Suprapubic skin (tissue), 4 donors: ENCODE measurements at regions not wholly inside any gene's neighbourhood (a gene's known extent, or its start where the extent isn't known, plus 50 kb on each side); places are given as distances from the start of the nearest gene placed in this dataset.

Experiments
- DNase-seq, 2 donors: peaks; one replicate each; pipeline ENCODE4 v3.0.0-alpha.2; 2019; ENCODE audit warnings: low spot score in 2 of 2
- H3K27ac ChIP-seq: fragments of 200-600 bp; sonication (generic); one replicate; pipeline ENCODE4 v1.5.1; 2019
- H3K27me3 ChIP-seq: fragments of 200-600 bp; sonication (generic); one replicate; pipeline ENCODE4 v1.5.1; 2019
- H3K36me3 ChIP-seq: fragments of 200-600 bp; sonication (generic); one replicate; pipeline ENCODE4 v1.5.1; 2019
- H3K4me1 ChIP-seq: fragments of 200-600 bp; sonication (generic); one replicate; pipeline ENCODE4 v1.5.1; 2019
- H3K4me3 ChIP-seq: fragments of 200-600 bp; sonication (generic); one replicate; pipeline ENCODE4 v1.5.1; 2019; ENCODE audit warnings: mild to moderate bottlenecking
- H3K9me3 ChIP-seq: fragments of 200-600 bp; sonication (generic); one replicate; pipeline ENCODE4 v1.5.1; 2019
- EP300 ChIP-seq: sonication (generic); formaldehyde crosslinking; IDR thresholded peaks from one replicate; pipeline ENCODE4 v1.6.1; 2017; ENCODE audit warnings: antibody characterized with exemption
- POLR2A ChIP-seq, 2 donors: fragments of 450-650 bp; IDR thresholded peaks; one replicate each; pipeline ENCODE4 v1.6.1; 2017; ENCODE audit warnings: antibody characterized with exemption in 2 of 2, mild to moderate bottlenecking in 2 of 2, moderate library complexity in 2 of 2
- POLR2AphosphoS5 ChIP-seq, 3 donors: sonication (generic); formaldehyde crosslinking; IDR thresholded peaks; one replicate each; pipeline ENCODE4 v1.6.1; 2017; ENCODE audit warnings: antibody characterized with exemption in 3 of 3
- WGBS: methylation state at CpG from one replicate; pipeline ENCODE4 v1.1.5; 2018; 5-methylcytosine and 5-hydroxymethylcytosine counted together
- TF ChIP-seq, protein P1 (sequence below), 2 donors: fragments of 200-600 bp in 1 of 2; fragments of 450-650 bp in 1 of 2; sonication (generic) in 1 of 2; IDR thresholded peaks; one replicate each; pipeline ENCODE4 v1.5.1; 2016 to 2019; ENCODE audit warnings: antibody characterized with exemption in 2 of 2, mild to moderate bottlenecking in 1 of 2, moderate library complexity in 1 of 2

DNA sequence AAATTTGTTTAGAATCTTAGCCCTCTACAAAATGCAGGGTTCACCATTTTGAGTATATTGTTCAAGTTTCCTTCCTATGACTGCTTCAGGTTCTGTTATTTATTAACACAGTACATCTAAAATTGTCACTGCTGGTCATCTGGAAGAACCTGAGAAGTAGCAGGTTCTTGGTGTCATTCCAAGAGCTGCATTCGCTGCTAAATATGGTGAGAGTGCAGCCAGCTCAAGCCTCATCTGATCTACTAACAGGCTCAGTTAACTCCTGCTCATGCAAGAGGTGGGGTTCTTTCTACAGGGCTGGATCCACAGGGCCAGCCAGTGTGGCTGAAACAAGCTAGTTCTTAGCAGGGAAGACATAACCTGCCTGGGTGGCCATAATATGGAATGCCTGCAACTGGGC, 1946.1 kb downstream of the TP53TG3F start:
- Histone ChIP-seq H3K36me3 (no peaks in the 10 kb centered on the region), H3K27me3 (no peaks in the 10 kb centered on the region)
- WGBS = 50% methylated on average over 1 of the region's 1 CpG

DNA sequence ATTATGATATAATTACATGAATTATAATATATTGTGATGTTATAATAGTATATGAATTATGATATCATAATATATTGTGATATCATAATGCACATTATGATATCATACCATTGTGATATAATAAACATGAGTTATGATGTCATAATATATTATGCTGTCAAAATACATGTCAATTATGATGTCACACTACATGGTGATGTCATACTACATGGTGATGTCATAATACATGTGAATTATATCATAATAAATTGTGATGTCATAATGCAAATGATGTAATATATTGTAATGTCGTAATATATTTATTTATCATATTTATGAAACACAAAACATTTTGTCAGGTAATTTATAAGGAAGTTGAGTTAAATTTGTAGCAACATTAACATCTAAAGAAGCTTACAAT, 1950.1 kb downstream of the TP53TG3F start:
- 67% methylated on average over 1 of the region's 1 CpG for WGBS
- Histone ChIP-seq H3K9me3 (no peaks in the 10 kb centered on the region), H3K4me3 (no peak overlapping the region), H3K36me3 (no peaks in the 10 kb centered on the region), H3K4me1 (no peaks in the 10 kb centered on the region), H3K27me3 (no peaks in the 10 kb centered on the region), H3K27ac (no peak overlapping the region)
- no peak for TF ChIP-seq POLR2A (IDR thresholded peaks at IDR 0.05)
- no peak for TF ChIP-seq POLR2AphosphoS5 (IDR thresholded peaks at IDR 0.05)
- TF ChIP-seq EP300 = no peak
- TF ChIP-seq, protein P1, sequence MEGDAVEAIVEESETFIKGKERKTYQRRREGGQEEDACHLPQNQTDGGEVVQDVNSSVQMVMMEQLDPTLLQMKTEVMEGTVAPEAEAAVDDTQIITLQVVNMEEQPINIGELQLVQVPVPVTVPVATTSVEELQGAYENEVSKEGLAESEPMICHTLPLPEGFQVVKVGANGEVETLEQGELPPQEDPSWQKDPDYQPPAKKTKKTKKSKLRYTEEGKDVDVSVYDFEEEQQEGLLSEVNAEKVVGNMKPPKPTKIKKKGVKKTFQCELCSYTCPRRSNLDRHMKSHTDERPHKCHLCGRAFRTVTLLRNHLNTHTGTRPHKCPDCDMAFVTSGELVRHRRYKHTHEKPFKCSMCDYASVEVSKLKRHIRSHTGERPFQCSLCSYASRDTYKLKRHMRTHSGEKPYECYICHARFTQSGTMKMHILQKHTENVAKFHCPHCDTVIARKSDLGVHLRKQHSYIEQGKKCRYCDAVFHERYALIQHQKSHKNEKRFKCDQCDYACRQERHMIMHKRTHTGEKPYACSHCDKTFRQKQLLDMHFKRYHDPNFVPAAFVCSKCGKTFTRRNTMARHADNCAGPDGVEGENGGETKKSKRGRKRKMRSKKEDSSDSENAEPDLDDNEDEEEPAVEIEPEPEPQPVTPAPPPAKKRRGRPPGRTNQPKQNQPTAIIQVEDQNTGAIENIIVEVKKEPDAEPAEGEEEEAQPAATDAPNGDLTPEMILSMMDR (IDR thresholded peaks at IDR 0.05) = no peak
- DNase-seq = no peak

More for the DNA sequence above, 1946.1 kb downstream of the TP53TG3F start:
- no peak overlapping the region for H3K4me3 ChIP-seq
- H3K4me1 ChIP-seq = no peaks in the 10 kb centered on the region
- H3K27ac ChIP-seq = no peak overlapping the region
- DNase-seq = no peak
- no peaks in the 10 kb centered on the region for H3K9me3 ChIP-seq
- no peak for TF ChIP-seq POLR2A (IDR thresholded peaks at IDR 0.05)
- TF ChIP-seq EP300 = no peak
- TF ChIP-seq POLR2AphosphoS5 (IDR thresholded peaks at IDR 0.05) = no peak
- TF ChIP-seq, protein P1 (IDR thresholded peaks at IDR 0.05) = no peak

DNA sequence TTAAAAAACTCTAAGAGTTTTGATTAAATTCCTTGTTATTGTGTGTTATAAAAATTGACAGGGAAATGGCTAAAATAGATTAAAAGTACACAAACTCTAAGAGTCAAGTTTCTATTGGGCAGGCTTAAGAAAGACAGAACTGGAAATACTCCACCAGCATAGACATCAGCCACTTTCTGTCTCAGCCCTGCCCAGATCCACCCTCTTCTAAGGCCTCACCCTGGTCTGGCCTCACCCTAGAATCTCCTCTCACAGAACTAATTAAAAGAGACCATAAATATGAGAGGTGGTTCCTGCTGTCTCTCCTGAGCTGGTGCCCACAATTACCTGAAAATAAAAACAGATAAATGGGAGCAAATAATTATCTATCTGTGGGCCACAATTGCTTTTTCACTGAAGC, 1951.0 kb downstream of the TP53TG3F start:
- H3K27me3 ChIP-seq = no peaks in the 10 kb centered on the region
- H3K4me3 ChIP-seq = no peak overlapping the region
- no peak for TF ChIP-seq EP300
- TF ChIP-seq, protein P1 (IDR thresholded peaks at IDR 0.05) = no peak
- no peak for TF ChIP-seq POLR2A (IDR thresholded peaks at IDR 0.05)
- no peak for TF ChIP-seq POLR2AphosphoS5 (IDR thresholded peaks at IDR 0.05)
- DNase-seq = no peak
- H3K4me1 ChIP-seq = no peaks in the 10 kb centered on the region
- no peak overlapping the region for H3K27ac ChIP-seq
- no peaks in the 10 kb centered on the region for H3K9me3 ChIP-seq
- H3K36me3 ChIP-seq = no peaks in the 10 kb centered on the region

GRCh38 chr16:35411156-35411555, 1951.7 kb downstream of the TP53TG3F start:
- H3K4me1 ChIP-seq = no peaks in the 10 kb centered on the region
- H3K4me3 ChIP-seq = no peak overlapping the region
- no peak overlapping the region for H3K27ac ChIP-seq
- H3K36me3 ChIP-seq = no peaks in the 10 kb centered on the region
- WGBS = 69% methylated on average over 1 of the region's 1 CpG
- no peak for TF ChIP-seq POLR2A (IDR thresholded peaks at IDR 0.05)
- TF ChIP-seq, protein P1 (IDR thresholded peaks at IDR 0.05) = no peak
- TF ChIP-seq POLR2AphosphoS5 (IDR thresholded peaks at IDR 0.05) = no peak
- TF ChIP-seq EP300 = no peak
- no peak for DNase-seq
- no peaks in the 10 kb centered on the region for H3K9me3 ChIP-seq
- no peaks in the 10 kb centered on the region for H3K27me3 ChIP-seq

DNA sequence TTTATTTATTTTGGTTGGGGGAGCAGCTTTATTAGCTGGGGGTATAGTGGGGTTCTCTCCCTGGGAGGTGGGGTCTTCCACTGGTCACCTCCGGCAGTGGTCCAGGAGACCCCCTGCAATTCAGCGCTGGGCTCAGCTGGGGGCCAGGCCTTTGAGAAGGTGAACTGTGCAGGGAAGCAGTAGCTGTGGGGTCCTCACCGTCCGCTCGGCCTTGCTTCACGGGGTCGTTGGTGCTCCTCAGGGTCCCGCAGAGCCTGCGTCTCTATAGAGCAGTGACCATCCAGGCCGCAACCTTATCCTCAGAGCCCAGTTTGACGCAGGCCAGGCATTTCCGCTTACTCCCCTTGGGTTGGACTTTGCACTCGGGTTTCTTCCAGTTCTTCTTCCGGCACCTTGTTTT, 1954.7 kb downstream of the TP53TG3F start:
- no peak overlapping the region for H3K4me3 ChIP-seq
- WGBS = 93% methylated on average over 14 of the region's 14 CpGs

More for the DNA sequence above, 1954.7 kb downstream of the TP53TG3F start:
- TF ChIP-seq POLR2AphosphoS5 (IDR thresholded peaks at IDR 0.05) (no peak), EP300 (no peak), POLR2A (IDR thresholded peaks at IDR 0.05) (no peak)
- TF ChIP-seq, protein P1 (IDR thresholded peaks at IDR 0.05) = no peak
- no peak overlapping the region for H3K27ac ChIP-seq
- no peaks in the 10 kb centered on the region for H3K36me3 ChIP-seq
- H3K4me1 ChIP-seq = no peaks in the 10 kb centered on the region
- no peaks in the 10 kb centered on the region for H3K9me3 ChIP-seq
- H3K27me3 ChIP-seq = no peaks in the 10 kb centered on the region
- no peak for DNase-seq
